Endothelial cell of umbilical vein (primary cell): ENCODE measurements at regions not wholly inside any gene's neighbourhood (a gene's known extent, or its start where the extent isn't known, plus 50 kb on each side); places are given as distances from the start of the nearest gene placed in this dataset.

Experiments used
- BruUV-seq: library from RNA; stranded (reverse); fragments of 400-500 nt; replicated peaks from 2 replicates; lab custom pipeline; 2021; lab: Mats Ljungman, UMichigan
- CTCF ChIA-PET: fragments of 300-600, 350-600 bp; sonication (Branson Sonifier 250); formaldehyde crosslinking; loops from one replicate; lab custom pipeline; 2021; ENCODE audit warnings: antibody characterized with exemption, inconsistent platforms; lab: Charles Lee
- POLR2A ChIA-PET: fragments of 300-600, 350-600 bp; sonication (Branson Sonifier 250); formaldehyde crosslinking; loops from one replicate; lab custom pipeline; 2021; ENCODE audit warnings: antibody characterized with exemption, inconsistent platforms; lab: Charles Lee
- DNase-seq: peaks from one replicate; pipeline ENCODE4 v3.0.0-alpha.2; 2011; ENCODE audit warnings: low read depth, low spot score
- FAIRE-seq: peaks from 2 replicates; lab custom pipeline; 2011; peaks lifted over from hg19 to GRCh38; lab: Jason Lieb, UNC
- H2AFZ ChIP-seq: 2 replicates; pipeline ENCODE4 v1.6.0; 2012; ENCODE audit warnings: low read depth, low read length, control low read depth, inconsistent platforms
- H3K27ac ChIP-seq: 2 replicates; pipeline ENCODE4 v1.5.1; 2011; ENCODE audit warnings: low read depth, mild to moderate bottlenecking, control low read depth, low read length, moderate library complexity; ENCODE audit not compliant: insufficient read depth
- H3K27me3 ChIP-seq, 2 experiments: 2 replicates each; pipeline versions ENCODE4 v1.6.0 to v1.6.1; 2011; ENCODE audit warnings: low read length in 2 of 2, mixed read lengths in 1 of 2; ENCODE audit not compliant: control insufficient read depth in 2 of 2, insufficient read depth in 2 of 2
- H3K36me3 ChIP-seq, 2 experiments: 2 replicates in 1 of 2; 3 replicates in 1 of 2; pipeline ENCODE4 v1.5.1; 2011; ENCODE audit warnings: low read length in 2 of 2, mild to moderate bottlenecking in 1 of 2, moderate library complexity in 1 of 2; ENCODE audit not compliant: control insufficient read depth in 2 of 2, insufficient read depth in 2 of 2; ENCODE audit errors: extremely low read depth in 1 of 2
- H3K4me1 ChIP-seq: 3 replicates; pipeline ENCODE4 v1.5.1; 2011; ENCODE audit warnings: mild to moderate bottlenecking, low read length; ENCODE audit not compliant: control insufficient read depth, insufficient read depth; ENCODE audit errors: extremely low read depth
- H3K4me2 ChIP-seq: 2 replicates; pipeline ENCODE4 v1.6.1; 2011; ENCODE audit warnings: low read length, control low read depth, mixed read lengths; ENCODE audit not compliant: insufficient read depth
- H3K4me3 ChIP-seq, 3 experiments: fragments of 200-600 bp in 1 of 3; sonication (generic), shearing (Covaris generic) in 1 of 3; replicated peaks in 1 of 3; 2 replicates each; pipeline ENCODE4 v1.5.1; 2011 to 2016; ENCODE audit warnings: control low read depth in 3 of 3, low read length in 3 of 3, mild to moderate bottlenecking in 2 of 3, inconsistent platforms in 1 of 3, low read depth in 1 of 3, moderate library complexity in 1 of 3; ENCODE audit not compliant: insufficient read depth in 1 of 3
- H3K79me2 ChIP-seq: 2 replicates; pipeline ENCODE4 v1.6.0; 2012; ENCODE audit warnings: low read length, inconsistent platforms; ENCODE audit not compliant: control insufficient read depth, insufficient read depth
- H3K9ac ChIP-seq: replicated peaks from 2 replicates; pipeline ENCODE3; 2011; ENCODE audit warnings: low read length, control low read depth; ENCODE audit not compliant: insufficient read depth; ENCODE audit errors: extremely low read depth
- H3K9me1 ChIP-seq: replicated peaks from 3 replicates; pipeline ENCODE4 v1.6.0; 2011; ENCODE audit warnings: mild to moderate bottlenecking, low read length; ENCODE audit not compliant: control insufficient read depth, insufficient read depth; ENCODE audit errors: extremely low read depth
- H3K9me3 ChIP-seq: replicated peaks from 2 replicates; pipeline ENCODE4 v1.5.1; 2012; ENCODE audit warnings: low read length, inconsistent platforms; ENCODE audit not compliant: control insufficient read depth, insufficient read depth
- H4K20me1 ChIP-seq: replicated peaks from 2 replicates; pipeline ENCODE3; 2011; ENCODE audit warnings: mild to moderate bottlenecking, low read length; ENCODE audit not compliant: control insufficient read depth, insufficient read depth; ENCODE audit errors: extremely low read depth
- EZH2 ChIP-seq: IDR thresholded peaks from 2 replicates; pipeline ENCODE4 v1.6.1; 2012; ENCODE audit warnings: borderline replicate concordance, low read depth, mild to moderate bottlenecking, moderate library complexity, low read length, inconsistent platforms; ENCODE audit not compliant: severe bottlenecking
- FOS ChIP-seq: IDR thresholded peaks from 2 replicates; pipeline ENCODE4 v1.6.1; 2011; ENCODE audit warnings: mild to moderate bottlenecking, low read length, moderate library complexity, borderline replicate concordance; ENCODE audit not compliant: insufficient read depth
- GATA2 ChIP-seq: IDR thresholded peaks from 2 replicates; pipeline ENCODE4 v1.7.0; 2011; ENCODE audit warnings: low read depth, mild to moderate bottlenecking, moderate library complexity, mixed read lengths, low read length; ENCODE audit not compliant: insufficient read length, insufficient read depth
- MYC ChIP-seq: IDR thresholded peaks from one replicate; pipeline ENCODE4 v1.6.1; 2011; ENCODE audit warnings: mild to moderate bottlenecking, low read depth, low read length
- POLR2A ChIP-seq: IDR thresholded peaks from 2 replicates; pipeline ENCODE4 v1.6.1; 2012; ENCODE audit warnings: low read depth, mild to moderate bottlenecking, control low read depth, low read length
- dilution Hi-C: fragments of 300-500 bp; cut with MboI; formaldehyde crosslinking; loops from one replicate; pipeline ENCODE4 v1.15.0; 2019; ENCODE audit warnings: low sequenced_read_pairs; ENCODE audit not compliant: extremely low pct_ligation_motif_present
- intact Hi-C: fragments of 100-400 bp; cut with micrococcal nuclease; formaldehyde crosslinking; loops from one replicate; pipeline ENCODE4 v1.10.0; 2022
- TF ChIP-seq, protein P1 (sequence below): IDR thresholded peaks from 2 replicates; pipeline ENCODE4 v1.6.1; 2011; ENCODE audit not compliant: insufficient read depth, insufficient read length
- TF ChIP-seq, protein P2 (sequence below), 2 donors: IDR thresholded peaks; 1 replicate in 1 of 2; 2 replicates in 1 of 2; pipeline ENCODE4 v1.5.1; 2011; ENCODE audit warnings: low read length in 2 of 2, mild to moderate bottlenecking in 2 of 2, moderate library complexity in 2 of 2, control low read depth in 1 of 2, inconsistent platforms in 1 of 2, low read depth in 1 of 2; ENCODE audit not compliant: insufficient read depth in 1 of 2; ENCODE audit errors: extremely low read depth in 1 of 2

DNA sequence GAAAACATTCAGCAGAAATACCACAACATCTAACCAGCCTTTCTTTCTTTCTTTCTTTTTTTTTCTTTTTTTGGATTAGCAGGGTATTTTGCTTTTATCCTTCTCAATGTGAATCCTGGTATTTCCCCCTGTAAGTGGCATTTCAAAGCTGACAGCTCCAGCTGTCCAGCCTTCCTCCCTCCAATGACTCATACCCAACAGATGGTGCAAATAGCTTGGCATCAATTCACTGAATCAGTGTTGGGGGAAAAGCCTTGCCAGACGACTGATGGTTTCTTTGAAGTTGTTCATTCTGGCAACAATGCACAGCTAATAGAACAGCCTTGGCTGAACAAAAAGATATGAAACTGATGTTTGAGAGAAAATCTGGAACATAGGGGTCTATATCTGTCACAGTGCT, 316.8 kb upstream of the STEAP1 start:
- no TSS peak for BruUV-seq
- H4K20me1 ChIP-seq, result no peaks in the 10 kb centered on the region
- FAIRE-seq (no peak), DNase-seq (peak; percentile 12)
- no peak overlapping the region for H3K4me2 ChIP-seq
- CTCF ChIA-PET, result no interaction called here
- H2AFZ ChIP-seq, result no peak overlapping the region
- H3K27ac ChIP-seq, result no peak overlapping the region
- H3K79me2 ChIP-seq, result no peaks in the 10 kb centered on the region
- no peaks in the 10 kb centered on the region for H3K27me3 ChIP-seq
- dilution Hi-C loops (no loop called here), intact Hi-C loops (no loop called here)
- POLR2A ChIA-PET, result no interaction called here
- H3K9ac ChIP-seq, result no peak overlapping the region
- H3K4me3 ChIP-seq, result no peak overlapping the region
- H3K9me3 ChIP-seq, result peaks cover 2% of the 10 kb centered on the region
- H3K9me1 ChIP-seq, result no peaks in the 10 kb centered on the region
- H3K36me3 ChIP-seq, result no peaks in the 10 kb centered on the region
- no peaks in the 10 kb centered on the region for H3K4me1 ChIP-seq
- TF ChIP-seq MYC (no peak), FOS (no peak), POLR2A (no peak), EZH2 (no peak), GATA2 (no peak)
- TF ChIP-seq, protein P1, sequence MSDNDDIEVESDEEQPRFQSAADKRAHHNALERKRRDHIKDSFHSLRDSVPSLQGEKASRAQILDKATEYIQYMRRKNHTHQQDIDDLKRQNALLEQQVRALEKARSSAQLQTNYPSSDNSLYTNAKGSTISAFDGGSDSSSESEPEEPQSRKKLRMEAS, result no peak
- TF ChIP-seq, protein P2, sequence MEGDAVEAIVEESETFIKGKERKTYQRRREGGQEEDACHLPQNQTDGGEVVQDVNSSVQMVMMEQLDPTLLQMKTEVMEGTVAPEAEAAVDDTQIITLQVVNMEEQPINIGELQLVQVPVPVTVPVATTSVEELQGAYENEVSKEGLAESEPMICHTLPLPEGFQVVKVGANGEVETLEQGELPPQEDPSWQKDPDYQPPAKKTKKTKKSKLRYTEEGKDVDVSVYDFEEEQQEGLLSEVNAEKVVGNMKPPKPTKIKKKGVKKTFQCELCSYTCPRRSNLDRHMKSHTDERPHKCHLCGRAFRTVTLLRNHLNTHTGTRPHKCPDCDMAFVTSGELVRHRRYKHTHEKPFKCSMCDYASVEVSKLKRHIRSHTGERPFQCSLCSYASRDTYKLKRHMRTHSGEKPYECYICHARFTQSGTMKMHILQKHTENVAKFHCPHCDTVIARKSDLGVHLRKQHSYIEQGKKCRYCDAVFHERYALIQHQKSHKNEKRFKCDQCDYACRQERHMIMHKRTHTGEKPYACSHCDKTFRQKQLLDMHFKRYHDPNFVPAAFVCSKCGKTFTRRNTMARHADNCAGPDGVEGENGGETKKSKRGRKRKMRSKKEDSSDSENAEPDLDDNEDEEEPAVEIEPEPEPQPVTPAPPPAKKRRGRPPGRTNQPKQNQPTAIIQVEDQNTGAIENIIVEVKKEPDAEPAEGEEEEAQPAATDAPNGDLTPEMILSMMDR (IDR thresholded peaks at IDR 0.05; ENCODE audit: extremely low read depth in 1 of 2, insufficient read depth in 1 of 2, low read depth in 1 of 2, low read length in 2 of 2), result no peak
